OCI-LY3 (cell line): ENCODE measurements at regions not wholly inside any gene's neighbourhood (a gene's known extent, or its start where the extent isn't known, plus 50 kb on each side); places are given as distances from the start of the nearest gene placed in this dataset.

Experiments used
- H2AFZ ChIP-seq: fragments of 200-600, 300-600 bp; shearing (Covaris generic); 2 replicates; pipeline ENCODE4 v1.6.0; 2014; ENCODE audit warnings: antibody characterized with exemption, low read depth, low read length
- H3K27ac ChIP-seq: fragments of 200-600, 300-600 bp; sonication (generic); 2 replicates; pipeline ENCODE4 v1.5.1; 2014; ENCODE audit warnings: mild to moderate bottlenecking, low read length, moderate library complexity, mixed read lengths
- H3K27me3 ChIP-seq: fragments of 200-600, 300-600 bp; sonication (generic); 2 replicates; pipeline ENCODE4 v1.6.1; 2014; ENCODE audit warnings: low read depth, low read length, mixed read lengths
- H3K36me3 ChIP-seq: fragments of 200-600, 300-600 bp; sonication (generic); replicated peaks from 2 replicates; pipeline ENCODE3; 2014; ENCODE audit warnings: low read depth, low read length, mixed read lengths
- H3K4me1 ChIP-seq: fragments of 300-600, 200-600 bp; sonication (generic); 2 replicates; pipeline ENCODE4 v1.6.1; 2014; ENCODE audit warnings: low read length, mixed read lengths
- H3K4me2 ChIP-seq: fragments of 200-600, 300-600 bp; sonication (generic); 2 replicates; pipeline ENCODE4 v1.6.1; 2014; ENCODE audit warnings: low read length, mixed read lengths
- H3K4me3 ChIP-seq: fragments of 300-600, 200-600 bp; sonication (generic); 2 replicates; pipeline ENCODE4 v1.5.1; 2014; ENCODE audit warnings: antibody characterized with exemption, mild to moderate bottlenecking, low read length, moderate library complexity
- H3K79me2 ChIP-seq: fragments of 300-600, 200-600 bp; shearing (Covaris generic); 2 replicates; pipeline ENCODE4 v1.6.1; 2014; ENCODE audit warnings: mild to moderate bottlenecking, low read length, mixed read lengths
- H3K9ac ChIP-seq: fragments of 300-600, 200-600 bp; shearing (Covaris generic); 2 replicates; pipeline ENCODE4 v1.6.0; 2014; ENCODE audit warnings: mild to moderate bottlenecking, low read length, moderate library complexity
- H3K9me3 ChIP-seq: fragments of 200-600, 300-600 bp; shearing (Covaris generic); 2 replicates; pipeline ENCODE4 v1.6.1; 2014; ENCODE audit warnings: low read length, mixed read lengths; ENCODE audit not compliant: insufficient read depth
- H4K20me1 ChIP-seq: fragments of 200-600, 300-600 bp; sonication (generic); 2 replicates; pipeline ENCODE4 v1.6.1; 2016; ENCODE audit warnings: low read length, mixed read lengths; ENCODE audit not compliant: insufficient read depth
- CTCF ChIP-seq: fragments of 200-600, 300-600 bp; sonication (generic); IDR thresholded peaks from 2 replicates; pipeline ENCODE4 v1.5.1; 2014; ENCODE audit warnings: antibody characterized with exemption, low read length, low read depth
- EZH2phosphoT487 ChIP-seq: fragments of 200-600 bp; shearing (Covaris generic); IDR thresholded peaks from 2 replicates; pipeline ENCODE4 v1.6.1; 2018; ENCODE audit warnings: antibody characterized with exemption, mixed run types, low read depth

GRCh38 chr4:30821275-30821674, 101.1 kb downstream of the PCDH7 start:
- Histone ChIP-seq H3K4me3 (no peak overlapping the region), H3K4me1 (no peaks in the 10 kb centered on the region), H3K27me3 (no peaks in the 10 kb centered on the region), H2AFZ (no peak overlapping the region), H3K27ac (no peak overlapping the region), H3K79me2 (no peaks in the 10 kb centered on the region), H3K36me3 (no peaks in the 10 kb centered on the region), H4K20me1 (no peaks in the 10 kb centered on the region), H3K9me3 (no peaks in the 10 kb centered on the region), H3K9ac (no peak overlapping the region), H3K4me2 (no peak overlapping the region)
- TF ChIP-seq EZH2phosphoT487 (no peak), CTCF (no peak)

GRCh38 chr4:30821859-30822612, 101.9 kb downstream of the PCDH7 start:
- H3K4me3 ChIP-seq, result no peak overlapping the region
- H3K9ac ChIP-seq, result no peak overlapping the region
- no peaks in the 10 kb centered on the region for H4K20me1 ChIP-seq
- no peaks in the 10 kb centered on the region for H3K79me2 ChIP-seq
- no peaks in the 10 kb centered on the region for H3K4me1 ChIP-seq
- no peak overlapping the region for H3K4me2 ChIP-seq
- H2AFZ ChIP-seq, result no peak overlapping the region
- no peaks in the 10 kb centered on the region for H3K36me3 ChIP-seq
- H3K27me3 ChIP-seq, result no peaks in the 10 kb centered on the region
- TF ChIP-seq CTCF (no peak), EZH2phosphoT487 (no peak)
- no peak overlapping the region for H3K27ac ChIP-seq
- H3K9me3 ChIP-seq, result no peaks in the 10 kb centered on the region

- TF ChIP-seq CTCF, result no peak
- no peak for TF ChIP-seq EZH2phosphoT487
These were observed 102.9 kb downstream of the PCDH7 start for GRCh38 chr4:30822911-30823551.

GRCh38 chr4:30825008-30825770, 105.0 kb downstream of the PCDH7 start:
- no peak overlapping the region for H3K4me2 ChIP-seq
- no peak overlapping the region for H3K27ac ChIP-seq
- no peak overlapping the region for H2AFZ ChIP-seq

More at GRCh38 chr4:30822911-30823551, 102.9 kb downstream of the PCDH7 start:
- Histone ChIP-seq H3K4me1 (no peaks in the 10 kb centered on the region), H3K36me3 (no peaks in the 10 kb centered on the region), H3K4me3 (no peak overlapping the region), H3K27ac (no peak overlapping the region), H3K27me3 (no peaks in the 10 kb centered on the region), H3K9ac (no peak overlapping the region), H4K20me1 (no peaks in the 10 kb centered on the region), H2AFZ (no peak overlapping the region), H3K79me2 (no peaks in the 10 kb centered on the region), H3K4me2 (no peak overlapping the region), H3K9me3 (no peaks in the 10 kb centered on the region)

More at GRCh38 chr4:30825008-30825770, 105.0 kb downstream of the PCDH7 start:
- no peaks in the 10 kb centered on the region for H3K9me3 ChIP-seq
- H3K9ac ChIP-seq, result no peak overlapping the region
- H4K20me1 ChIP-seq, result no peaks in the 10 kb centered on the region
- no peaks in the 10 kb centered on the region for H3K27me3 ChIP-seq
- H3K4me3 ChIP-seq, result no peak overlapping the region
- peaks cover 3% of the 10 kb centered on the region; the same call in 1 of the 2 replicates for H3K4me1 ChIP-seq
- no peaks in the 10 kb centered on the region for H3K79me2 ChIP-seq
- no peaks in the 10 kb centered on the region for H3K36me3 ChIP-seq
- no peak for TF ChIP-seq CTCF
- no peak for TF ChIP-seq EZH2phosphoT487
